NAMALWA (cell line): ENCODE measurements at regions not wholly inside any gene's neighbourhood (a gene's known extent, or its start where the extent isn't known, plus 50 kb on each side); places are given as distances from the start of the nearest gene placed in this dataset.
"Not testable (repeated sequence)": the region's sequence is repeated elsewhere in the genome, so short reads cannot be mapped to it uniquely, and the experiment has no call there.

Experiments used
- DNase-seq: peaks from one replicate; pipeline ENCODE4 v3.0.0-alpha.2; 2015; ENCODE audit warnings: low spot score

DNA sequence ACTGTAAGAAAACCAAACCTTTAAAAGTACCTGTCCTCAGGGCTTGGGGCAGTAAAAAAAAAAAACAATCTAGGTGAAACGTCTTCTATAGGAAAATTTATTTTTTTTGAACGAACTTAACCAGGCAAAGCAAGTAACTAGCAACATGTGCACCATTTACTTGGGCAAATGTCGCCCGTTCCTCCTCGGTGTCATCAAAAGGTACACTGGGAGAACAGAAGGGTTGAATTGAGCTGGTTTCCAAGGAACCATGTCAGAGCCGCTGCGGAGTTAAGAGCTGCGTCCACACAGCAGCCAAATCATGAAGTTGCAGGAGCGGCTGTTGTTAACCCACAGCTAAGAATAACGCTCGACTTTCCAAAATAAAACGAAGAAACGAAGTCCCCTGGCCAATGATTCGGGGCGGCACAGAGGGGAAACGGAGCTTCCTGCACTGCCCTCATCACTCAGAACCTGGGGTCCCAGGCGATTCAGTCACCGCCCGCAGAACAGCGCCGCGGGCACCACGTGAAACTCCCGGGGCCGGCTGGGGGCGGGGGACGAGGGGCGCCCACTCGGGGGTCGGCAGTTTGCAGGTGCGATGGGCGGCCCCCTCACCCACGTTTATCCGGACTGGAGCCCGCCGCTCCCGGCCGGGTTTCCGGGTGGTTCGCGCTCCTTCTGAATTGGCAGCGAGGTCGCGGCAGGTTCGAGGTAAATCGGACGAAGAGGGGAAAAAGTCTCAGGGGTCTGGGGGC lies 53.6 kb upstream of the PLGLB1 start:
- DNase-seq, result peak; percentile 32

DNA sequence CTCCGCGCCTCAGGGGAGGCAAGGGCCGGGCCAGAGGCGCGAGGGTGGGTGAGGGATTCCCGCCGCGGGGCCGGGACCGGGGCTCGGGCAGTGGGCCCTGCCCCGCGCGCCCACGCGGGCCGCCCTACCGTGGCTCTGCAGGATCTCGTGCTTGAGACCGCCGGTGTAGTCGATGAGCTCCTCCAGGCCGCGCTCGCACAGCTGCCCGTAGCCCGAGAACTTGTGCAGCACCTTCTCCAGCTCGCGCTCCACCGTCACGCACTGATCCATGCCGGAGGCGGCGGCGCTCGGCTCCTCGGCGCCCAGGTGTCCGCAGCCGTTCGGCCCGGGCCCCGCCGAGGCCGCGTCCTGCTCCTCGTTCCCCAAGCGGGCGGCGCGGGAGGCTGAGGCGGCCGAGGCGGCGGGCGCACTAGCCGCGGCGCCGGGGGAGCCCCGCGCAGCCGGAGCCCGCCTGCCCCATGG lies 54.2 kb upstream of the PLGLB1 start:
- peak; percentile 54 for DNase-seq

DNA sequence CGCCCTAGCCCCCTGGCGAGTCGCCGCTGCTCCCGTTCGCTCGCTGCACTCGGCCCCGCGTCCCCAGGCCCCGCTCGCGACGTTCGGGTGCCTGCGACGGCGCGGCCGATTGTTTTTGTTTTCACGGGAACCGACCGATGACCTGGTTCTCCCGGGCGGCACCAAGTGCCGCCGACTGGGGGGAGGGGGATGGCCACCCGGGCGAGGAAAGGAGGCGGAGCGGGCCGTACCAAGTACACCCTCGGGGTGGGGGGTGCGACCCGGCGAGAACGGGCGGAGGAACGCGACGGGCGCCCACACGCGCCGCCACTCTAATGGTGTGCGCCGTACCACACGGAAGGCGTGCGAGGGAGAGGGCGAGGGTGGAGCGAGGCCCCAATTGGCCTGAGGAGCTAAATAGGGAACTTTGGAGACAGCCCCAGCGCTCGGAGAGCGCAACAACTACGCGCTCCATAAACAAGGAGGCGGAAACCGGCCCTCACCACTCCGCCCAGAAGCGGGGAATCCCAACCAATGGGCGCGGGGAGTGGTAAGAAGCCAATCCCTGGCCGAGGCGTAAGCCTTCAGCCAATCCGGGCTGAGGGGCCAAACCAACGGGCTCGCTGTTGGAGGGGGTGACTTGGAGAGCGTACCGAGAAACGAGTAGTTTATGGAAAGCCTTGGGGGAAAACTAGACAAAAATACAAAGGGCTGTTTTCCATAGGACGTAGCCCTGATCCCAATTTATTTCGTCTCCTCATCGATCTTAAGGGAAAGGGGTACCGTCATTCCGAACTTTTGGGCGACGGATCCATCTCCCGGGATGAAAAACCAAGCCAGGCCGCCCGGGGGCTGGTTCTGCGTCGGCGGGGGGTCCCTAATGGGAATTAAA lies 54.8 kb upstream of the PLGLB1 start:
- peak; percentile 73 for DNase-seq

DNA sequence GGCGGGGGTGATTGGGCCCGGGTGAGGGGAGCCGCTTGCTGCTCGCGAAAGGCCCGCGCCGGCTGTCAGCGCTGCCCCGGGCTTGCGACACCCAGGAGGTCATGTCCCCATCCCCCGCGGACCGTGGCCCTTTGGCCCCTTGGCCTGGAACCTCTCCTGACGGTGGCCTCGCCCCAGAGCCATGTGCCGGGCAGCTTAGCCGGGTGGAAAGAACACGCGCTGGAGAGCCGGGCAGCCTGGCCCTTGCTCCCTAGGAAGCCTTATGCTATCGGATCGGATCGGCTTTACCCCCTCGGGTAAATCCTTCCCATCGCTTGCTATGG lies 55.4 kb upstream of the PLGLB1 start:
- DNase-seq, result not testable (repeated sequence)

DNA sequence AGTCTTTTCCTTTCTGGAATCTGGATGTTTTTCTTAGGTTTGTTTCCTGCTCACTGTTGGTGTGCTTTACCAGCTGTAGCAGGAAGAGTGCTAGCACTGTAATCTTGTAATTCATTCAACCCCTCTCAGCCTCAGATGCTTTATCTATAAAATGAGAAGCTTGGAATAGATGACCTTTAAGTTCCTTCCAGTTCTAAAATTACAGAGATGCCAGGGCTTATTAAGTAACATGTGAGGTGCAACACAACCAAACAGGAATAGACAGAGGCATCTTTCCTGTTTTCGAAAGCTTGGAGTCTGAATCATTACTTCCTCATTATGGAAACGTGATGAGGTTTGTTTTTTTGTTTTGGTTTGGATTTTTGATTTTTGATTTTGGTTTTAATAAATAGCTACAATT lies 60.1 kb upstream of the PLGLB1 start:
- DNase-seq, result not testable (repeated sequence)

DNA sequence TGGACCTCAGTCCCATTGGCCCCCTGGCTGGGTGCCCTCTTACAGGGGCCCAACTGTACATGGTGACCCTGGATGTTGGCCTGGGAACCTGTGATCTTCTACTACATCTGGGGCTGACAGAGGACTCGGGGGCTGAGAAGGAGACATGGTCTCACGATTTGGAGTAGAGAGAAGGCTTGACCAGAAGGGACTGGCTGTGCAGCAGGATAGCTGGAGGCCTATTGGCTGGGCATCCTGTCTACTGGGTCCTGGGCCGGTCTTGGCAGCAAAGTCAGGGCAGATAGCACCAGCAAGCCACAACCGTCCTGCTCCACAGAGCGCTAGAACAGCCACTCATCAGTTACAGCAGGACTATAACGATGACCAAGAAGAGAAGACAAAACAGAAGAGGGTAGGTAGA lies 66.4 kb upstream of the PLGLB1 start:
- not testable (repeated sequence) for DNase-seq

DNA sequence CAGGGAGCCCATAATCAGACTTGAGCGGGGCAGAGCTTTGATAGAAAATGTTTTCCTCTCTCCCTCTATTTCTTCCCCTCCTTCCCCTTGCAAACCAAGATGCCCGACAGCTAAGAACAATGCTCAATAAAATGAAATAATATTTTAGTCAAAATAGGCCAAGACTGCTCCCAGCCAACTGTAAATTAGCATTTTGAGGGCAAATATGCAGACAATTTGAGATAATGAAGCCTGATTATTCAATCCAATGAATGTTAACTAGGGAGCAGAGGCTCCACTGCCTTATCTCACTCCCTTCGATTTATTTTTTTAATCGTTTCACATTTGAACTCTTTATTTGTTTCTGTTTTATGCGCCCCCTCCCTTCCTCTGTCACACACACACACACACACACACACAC lies 67.8 kb upstream of the PLGLB1 start:
- not testable (repeated sequence) for DNase-seq

DNA sequence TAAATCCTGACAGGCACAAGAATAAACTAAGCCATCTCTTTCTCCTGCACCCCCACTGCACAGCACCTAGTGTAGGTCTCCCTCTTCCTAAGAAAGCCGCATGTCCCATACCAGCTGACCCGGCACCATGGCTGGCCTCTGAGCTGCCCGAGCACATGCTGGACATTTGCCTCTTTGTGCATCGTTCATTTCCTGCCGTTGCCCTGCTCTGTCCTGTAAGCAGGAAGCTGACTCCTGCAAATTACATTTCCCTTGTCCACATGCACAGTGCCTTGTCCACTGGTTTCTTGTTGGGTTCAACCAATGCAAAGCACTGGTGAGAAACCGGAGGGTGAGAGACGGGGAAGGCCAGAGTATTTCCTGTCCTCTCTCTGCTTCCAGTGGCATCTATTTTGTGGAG lies 71.6 kb upstream of the PLGLB1 start:
- not testable (repeated sequence) for DNase-seq

DNA sequence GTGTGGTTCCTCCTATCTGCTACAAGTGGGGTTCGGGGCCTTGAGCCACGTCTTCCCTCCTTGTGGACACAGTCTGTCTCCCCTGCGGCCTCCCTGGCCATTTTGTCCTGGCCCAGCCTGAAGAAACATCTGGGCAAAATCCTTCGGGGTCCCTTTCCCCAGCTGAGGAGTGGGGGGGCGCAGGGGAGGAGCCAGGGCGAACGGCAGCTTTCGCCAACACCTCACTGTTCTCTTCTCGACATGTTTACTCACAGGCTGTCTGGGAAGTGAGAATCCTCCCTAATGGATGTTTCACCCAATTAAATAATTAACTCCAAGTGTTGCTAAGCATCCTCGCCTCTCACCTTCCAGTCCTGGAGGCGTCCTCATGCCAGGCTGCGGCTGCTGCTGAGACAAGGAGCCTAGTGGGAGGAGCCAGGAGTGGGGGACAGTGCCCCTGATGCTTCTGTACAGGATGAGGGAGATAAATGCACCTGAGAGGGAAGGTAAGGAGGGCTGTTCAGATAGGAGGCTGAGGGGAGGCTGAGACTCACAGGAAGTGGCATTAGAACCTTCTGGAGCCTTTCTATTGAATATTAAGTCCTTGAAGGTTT lies 72.4 kb upstream of the PLGLB1 start:
- DNase-seq, result not testable (repeated sequence)

DNA sequence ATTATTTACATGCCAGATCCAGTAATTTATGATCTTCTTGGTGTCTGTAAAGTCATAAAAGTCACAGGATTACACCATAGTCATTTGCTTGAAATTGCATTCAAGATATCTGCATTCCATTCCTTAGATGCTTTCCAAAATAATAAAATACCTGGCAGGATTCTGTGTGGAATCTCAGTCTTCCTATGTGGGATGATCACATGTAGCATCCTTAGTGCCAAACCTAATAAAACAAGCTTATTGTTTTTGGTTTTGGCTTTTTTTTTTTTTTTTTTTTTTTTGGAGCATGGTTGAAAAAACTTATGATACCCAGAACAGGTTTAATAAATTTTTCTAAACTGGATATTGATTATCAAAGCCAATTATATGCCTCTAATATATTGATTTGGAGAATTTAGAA lies 74.2 kb upstream of the PLGLB1 start:
- DNase-seq, result not testable (repeated sequence)

DNA sequence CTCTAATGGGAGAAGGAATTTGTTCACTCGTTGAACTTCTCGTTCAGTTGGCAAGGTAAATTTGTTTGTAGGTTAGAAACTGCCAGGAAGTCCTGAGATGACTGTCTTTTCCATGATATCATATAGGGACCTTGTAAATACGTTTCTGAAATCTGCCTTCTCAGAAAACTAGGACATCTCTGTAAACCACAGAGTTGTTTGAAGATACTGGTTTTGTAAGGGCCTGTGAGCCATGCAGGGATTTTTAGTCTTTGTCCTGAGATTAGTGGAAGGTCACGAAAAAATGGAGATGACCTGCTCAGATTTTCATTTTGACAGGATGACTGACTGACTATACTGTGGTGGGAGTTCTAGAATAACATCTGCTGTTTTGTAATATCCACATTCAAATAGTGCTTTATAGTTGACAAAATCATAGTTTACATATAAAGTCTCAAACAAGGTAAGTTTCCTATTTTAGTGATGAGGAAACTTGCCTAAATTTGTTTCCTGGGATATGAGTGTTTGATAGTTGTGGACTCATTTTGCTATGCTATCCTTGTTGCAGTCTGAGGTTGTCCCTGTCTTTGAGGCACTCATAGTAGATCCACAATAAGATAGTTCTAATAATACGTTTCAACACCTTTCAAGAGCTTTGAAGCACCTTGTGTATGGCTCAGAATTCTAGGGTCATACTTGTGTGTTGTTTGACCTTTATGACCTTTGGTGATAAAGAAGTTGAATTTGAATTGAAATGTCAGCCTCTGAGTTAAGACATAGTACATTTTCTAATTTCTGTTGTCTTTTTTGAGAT lies 107.3 kb upstream of the PLGLB1 start:
- not testable (repeated sequence) for DNase-seq

DNA sequence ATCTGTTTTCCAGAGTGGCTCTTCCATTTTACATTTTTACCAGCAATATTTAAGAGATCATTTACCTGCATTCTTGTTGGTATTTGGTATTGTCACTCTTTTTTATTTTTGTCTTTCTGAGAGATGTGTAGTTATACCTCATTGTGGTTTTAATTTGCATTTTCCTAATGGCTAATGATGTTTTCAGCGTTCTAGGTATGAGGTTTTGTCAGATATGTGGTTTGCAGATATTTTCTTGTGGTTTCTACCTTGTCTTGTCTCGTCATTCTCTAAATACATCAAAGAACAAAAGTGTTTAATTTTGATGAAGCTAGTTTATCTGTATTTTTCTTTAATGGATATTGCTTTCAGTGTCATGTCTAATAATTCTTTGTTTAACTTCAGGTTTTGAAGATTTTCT lies 110.9 kb upstream of the PLGLB1 start:
- not testable (repeated sequence) for DNase-seq

DNA sequence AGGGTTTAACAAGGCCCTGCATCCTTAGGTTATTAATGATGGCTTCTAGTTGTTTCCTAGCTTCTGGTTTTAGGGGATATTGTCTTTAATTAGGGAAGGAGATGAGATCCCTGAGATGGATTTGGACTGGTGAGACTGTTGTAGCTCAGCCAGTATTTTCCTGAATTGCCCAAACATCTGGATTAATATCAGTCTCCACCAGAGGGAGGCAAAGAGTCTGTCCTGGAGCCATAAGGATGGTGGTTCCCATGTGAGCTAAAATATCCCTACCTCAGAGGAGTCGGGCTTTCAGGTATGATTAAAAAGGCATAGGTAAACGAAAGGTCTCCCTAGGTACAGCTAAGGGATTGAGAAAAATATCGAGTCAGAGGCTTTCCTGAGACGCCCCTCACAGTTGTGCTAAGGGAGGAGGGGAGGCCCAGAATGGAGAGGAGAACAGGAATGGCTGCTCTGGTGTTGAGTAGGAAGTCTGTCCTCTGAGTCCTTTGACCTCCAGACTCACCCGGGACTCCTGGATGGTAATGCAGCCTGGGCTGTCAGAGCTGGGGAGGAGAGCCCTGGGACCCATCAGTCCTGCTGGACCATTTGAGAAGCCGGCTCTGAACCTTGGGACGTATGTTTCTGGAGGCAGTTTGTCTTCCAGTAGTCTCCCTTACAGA lies 130.3 kb upstream of the PLGLB1 start:
- not testable (repeated sequence) for DNase-seq

DNA sequence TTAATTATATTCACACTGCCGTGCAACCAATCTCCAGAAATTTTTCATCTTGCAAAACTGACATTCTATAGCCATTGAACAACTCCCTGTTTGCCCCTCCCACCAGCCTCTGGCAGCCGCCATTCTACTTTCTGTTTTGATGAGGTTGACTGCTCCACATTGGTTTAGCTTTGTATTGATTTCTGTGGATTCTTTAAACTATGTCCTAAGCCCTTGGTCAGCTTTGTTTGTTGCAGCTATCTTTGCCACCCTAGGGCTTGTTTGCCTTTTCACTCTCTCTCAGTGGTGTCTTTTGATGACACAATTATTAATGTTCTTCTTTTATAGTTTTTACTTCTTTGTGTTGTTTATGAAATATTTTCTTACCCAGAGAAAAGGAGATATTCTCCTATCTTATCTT lies 152.8 kb upstream of the PLGLB1 start:
- not testable (repeated sequence) for DNase-seq

DNA sequence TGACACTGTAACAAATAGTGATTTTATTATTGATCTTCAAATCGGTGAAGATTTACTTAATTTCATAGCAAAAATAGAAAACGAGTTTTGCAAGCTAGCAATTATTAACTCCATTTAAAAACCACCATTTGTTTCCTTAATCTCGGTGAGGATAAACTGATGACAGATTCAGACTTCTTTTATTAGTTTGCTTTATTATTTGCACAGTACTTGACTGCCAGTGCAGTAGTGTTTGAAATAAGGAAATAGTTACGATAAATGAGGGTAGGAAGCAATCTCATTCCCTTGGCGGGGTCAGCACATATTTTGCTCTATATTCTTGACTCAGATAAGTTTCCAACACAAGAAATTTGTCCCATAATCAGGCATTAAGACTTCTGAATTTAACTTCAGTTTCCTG lies 161.7 kb upstream of the PLGLB1 start:
- DNase-seq, result not testable (repeated sequence)

DNA sequence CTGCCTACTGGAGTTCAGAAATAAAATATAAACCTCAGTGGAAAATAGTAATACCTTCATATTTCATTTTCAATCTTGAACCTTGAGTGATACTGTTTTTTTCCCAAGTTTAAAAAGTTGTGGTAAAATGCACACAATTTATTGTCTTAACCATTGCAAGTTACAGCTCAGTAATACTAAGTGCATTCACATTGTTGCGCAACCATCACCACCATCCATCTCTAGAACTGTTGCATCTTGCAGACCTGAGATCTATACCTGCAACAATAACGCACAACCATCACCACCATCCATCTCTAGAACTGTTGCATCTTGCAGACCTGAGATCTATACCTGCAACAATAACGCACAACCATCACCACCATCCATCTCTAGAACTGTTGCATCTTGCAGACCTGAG lies 162.6 kb upstream of the PLGLB1 start:
- not testable (repeated sequence) for DNase-seq

DNA sequence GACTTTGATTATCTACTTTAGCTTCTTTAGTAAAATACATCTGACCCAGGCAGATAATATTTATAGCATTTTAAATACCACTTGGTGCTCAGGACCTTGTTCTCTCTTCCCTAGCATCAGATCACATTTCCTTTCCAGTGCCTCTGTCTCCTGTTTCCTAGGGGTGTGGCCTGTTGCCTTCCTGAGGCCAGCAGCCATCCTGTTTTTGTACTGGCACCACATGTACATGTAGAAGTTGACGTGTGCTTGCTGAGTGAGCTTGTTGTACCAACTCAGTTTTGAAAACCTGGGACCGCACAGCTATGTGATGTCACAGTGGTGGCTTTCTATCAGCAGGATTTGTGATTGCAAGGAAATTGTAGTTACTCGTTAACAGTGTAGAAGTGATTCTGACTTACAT lies 167.6 kb upstream of the PLGLB1 start:
- DNase-seq, result not testable (repeated sequence)

DNA sequence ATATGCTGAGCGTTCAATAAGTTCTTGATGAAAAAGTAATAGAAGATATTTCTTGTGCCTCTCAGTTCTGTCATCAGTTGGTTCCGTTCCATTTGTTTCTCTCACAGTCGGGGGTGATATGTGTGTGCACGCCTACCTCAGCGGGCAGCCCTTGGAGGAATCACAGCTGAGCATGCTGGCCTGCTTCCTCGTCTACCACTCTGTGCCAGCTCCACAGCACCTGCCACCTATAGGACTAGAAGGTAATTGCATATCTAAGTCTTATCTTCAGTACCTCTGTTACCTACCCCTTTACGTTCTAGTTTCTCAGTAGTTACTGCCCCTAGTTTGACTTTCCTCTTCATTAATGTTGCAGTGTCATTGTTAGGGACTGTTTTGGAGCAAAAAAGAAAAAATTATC lies 171.7 kb upstream of the PLGLB1 start:
- not testable (repeated sequence) for DNase-seq

DNA sequence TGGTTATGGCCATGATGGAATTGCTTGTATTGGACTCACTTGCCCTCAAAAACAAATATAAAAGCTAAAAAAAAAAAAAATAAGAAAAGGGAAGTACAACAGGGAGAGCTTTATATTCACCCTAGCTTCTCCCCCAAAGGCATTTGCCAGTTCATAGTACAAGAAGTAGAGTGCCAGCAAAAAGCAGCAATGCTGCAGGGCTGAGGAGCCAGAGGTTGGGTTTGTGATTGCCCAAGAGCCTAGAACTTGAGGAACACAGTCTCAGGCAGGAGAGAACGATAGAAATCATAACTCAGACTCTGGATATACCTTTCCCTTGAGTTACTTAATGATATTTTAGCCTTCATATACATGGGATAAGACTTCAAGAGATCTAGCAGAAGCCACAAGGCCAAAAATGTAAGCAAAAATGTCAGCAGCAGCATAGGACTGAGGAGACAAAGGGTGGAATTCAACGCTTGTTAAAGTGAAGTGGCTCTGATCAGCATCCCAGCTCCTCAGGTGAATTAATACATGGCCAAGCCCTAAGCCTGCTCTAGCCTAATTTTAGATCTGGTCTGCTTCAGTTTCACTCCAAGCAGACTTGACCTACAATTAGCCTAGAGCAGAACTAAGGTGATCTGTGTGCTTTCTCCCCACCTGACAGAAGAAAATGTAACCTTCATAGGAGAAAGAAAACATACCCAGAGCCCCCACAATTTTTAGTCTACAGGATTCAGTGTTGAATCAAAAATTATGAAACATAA lies 172.8 kb upstream of the PLGLB1 start:
- not testable (repeated sequence) for DNase-seq

DNA sequence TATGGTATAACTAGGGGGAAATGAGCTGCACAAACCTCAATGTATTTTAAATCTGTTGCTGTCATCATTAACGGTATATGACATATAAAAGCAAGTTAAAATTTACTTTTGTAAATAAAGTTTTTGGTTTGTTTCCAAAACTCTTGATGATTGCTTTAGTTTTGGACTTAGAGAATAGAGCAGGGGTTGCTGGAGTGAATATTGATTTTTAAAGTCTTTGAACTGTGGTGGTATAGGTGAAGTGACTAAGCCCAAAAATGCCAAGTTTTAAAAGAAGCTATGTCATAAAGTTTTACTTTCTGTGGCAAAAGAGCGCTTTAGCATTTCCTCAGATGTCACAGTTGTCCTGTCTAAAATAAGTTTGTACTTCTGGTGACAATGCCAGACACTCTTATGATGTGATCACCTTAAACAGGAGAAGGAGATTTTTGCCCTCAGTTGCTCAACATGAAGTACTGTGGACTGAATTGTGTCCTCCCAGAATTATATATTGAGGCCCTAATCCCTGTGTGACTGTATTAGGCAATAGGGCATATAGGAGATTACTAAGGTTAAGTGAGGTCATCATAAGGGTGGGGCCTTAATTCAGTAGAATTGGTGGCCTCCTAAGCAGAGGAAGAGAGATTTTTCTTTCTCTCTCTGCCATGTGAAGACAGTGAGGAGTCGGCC lies 175.2 kb upstream of the PLGLB1 start:
- not testable (repeated sequence) for DNase-seq
